GM10248 (cell line): ENCODE measurements at regions not wholly inside any gene's neighbourhood (a gene's known extent, or its start where the extent isn't known, plus 50 kb on each side); places are given as distances from the start of the nearest gene placed in this dataset.

Experiments
- CTCF ChIA-PET: fragments of 300-600 bp; sonication (Branson Sonifier 250); formaldehyde crosslinking; extraction: SDS; loops from one replicate; lab custom pipeline; 2021; ENCODE audit warnings: antibody characterized with exemption; lab: Yijun Ruan, JAX
- POLR2A ChIA-PET: fragments of 350-650 bp; sonication (Branson Sonifier 250); formaldehyde crosslinking; extraction: SDS; loops from one replicate; lab custom pipeline; 2020; ENCODE audit warnings: antibody characterized with exemption; lab: Yijun Ruan, JAX
- DNase-seq: peaks from one replicate; pipeline ENCODE4 v3.0.0; 2012; ENCODE audit errors: extremely low spot score
- TF ChIP-seq, protein P1 (sequence below): IDR thresholded peaks from 2 replicates; pipeline ENCODE4 v1.5.1; 2012; ENCODE audit warnings: mild to moderate bottlenecking, low read depth; ENCODE audit errors: extremely low read depth, missing control alignments, control extremely low read depth

- no peak for DNase-seq
- TF ChIP-seq, protein P1, sequence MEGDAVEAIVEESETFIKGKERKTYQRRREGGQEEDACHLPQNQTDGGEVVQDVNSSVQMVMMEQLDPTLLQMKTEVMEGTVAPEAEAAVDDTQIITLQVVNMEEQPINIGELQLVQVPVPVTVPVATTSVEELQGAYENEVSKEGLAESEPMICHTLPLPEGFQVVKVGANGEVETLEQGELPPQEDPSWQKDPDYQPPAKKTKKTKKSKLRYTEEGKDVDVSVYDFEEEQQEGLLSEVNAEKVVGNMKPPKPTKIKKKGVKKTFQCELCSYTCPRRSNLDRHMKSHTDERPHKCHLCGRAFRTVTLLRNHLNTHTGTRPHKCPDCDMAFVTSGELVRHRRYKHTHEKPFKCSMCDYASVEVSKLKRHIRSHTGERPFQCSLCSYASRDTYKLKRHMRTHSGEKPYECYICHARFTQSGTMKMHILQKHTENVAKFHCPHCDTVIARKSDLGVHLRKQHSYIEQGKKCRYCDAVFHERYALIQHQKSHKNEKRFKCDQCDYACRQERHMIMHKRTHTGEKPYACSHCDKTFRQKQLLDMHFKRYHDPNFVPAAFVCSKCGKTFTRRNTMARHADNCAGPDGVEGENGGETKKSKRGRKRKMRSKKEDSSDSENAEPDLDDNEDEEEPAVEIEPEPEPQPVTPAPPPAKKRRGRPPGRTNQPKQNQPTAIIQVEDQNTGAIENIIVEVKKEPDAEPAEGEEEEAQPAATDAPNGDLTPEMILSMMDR = no peak
- ChIA-PET POLR2A (no interaction called here), CTCF (no interaction called here)
These were observed 321.8 kb downstream of the RPRM start for GRCh38 chr2:153156743-153157142.

DNA sequence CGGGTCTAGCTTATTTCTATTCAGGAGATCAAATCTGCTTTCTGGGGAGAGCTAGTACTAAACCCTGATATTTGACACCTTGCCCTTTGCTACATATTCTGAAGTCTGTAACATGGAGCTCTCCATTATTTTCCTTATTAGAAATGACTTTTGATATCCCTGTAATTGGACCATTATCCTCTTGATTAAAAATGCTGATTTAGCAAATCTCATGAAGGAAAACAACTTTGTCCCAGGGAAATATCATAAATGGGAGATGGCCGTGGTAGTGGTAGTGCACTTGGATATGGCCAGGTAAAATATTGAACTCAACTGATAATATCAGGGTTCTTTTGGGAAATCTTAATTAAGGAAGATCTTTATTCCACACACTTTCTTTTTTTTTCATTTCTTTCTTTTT, 326.5 kb downstream of the RPRM start:
- DNase-seq = no peak
- POLR2A ChIA-PET = no interaction called here
- CTCF ChIA-PET = interaction anchor here (1.8 kb wide), 1 partner anchor 10 kb away, joined by 9 read pairs; no protein-coding TSS in a partner anchor
- TF ChIP-seq, protein P1 = no peak

DNA sequence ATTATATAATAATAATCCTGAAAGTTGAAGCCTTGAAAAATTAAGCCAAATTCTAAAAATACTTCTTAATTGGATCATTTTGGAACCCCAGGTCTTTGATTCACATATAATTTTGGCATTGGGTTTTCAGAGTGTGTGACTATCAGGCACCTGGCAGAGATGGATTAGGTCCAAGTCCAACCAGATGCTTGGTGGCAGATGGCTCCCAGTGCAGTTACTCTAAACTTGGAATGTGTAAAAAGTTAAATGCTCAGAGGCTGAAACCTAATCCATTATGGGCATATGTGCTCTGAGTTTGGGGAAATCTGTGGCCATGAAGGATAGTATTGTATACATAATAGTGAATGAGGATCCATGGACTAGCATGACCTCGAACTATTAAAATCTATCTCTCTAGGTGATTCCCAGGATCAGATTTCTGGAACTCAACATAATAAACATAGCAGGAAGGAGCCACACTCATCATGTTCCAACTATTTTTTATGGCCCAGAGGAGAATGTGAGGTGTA, 333.0 kb downstream of the RPRM start:
- TF ChIP-seq, protein P1 = no peak
- no peak for DNase-seq
- POLR2A ChIA-PET = no interaction called here
- CTCF ChIA-PET = no interaction called here

GRCh38 chr2:153143540-153143939, 335.0 kb downstream of the RPRM start:
- DNase-seq = no peak
- CTCF ChIA-PET = interaction anchor here (1.5 to 2.2 kb wide), 2 partner anchors 11 to 12 kb away, joined by 3 to 5 read pairs; no protein-coding TSS in a partner anchor
- POLR2A ChIA-PET = no interaction called here
- TF ChIP-seq, protein P1 = no peak

DNA sequence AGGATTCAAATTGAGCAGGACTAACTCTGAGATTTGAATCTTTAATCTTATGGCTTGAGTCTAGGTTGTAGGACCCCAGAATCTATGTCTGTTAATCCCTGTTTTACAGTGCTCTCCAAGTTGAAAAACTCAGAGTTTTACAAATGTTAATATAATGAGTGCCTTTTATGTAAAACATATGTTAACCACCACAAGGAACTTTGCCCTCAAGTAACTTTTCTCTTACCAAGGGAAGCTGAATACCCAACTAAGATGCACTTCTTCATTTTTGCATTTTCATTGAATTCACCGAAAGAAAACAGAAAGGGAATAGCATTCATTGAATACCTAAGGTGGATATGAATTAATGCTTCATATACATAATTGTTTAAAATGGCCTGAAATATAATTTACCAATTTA, 338.1 kb downstream of the RPRM start:
- no peak for DNase-seq
- CTCF ChIA-PET = no interaction called here
- TF ChIP-seq, protein P1 = no peak
- POLR2A ChIA-PET = no interaction called here

GRCh38 chr2:153138651-153139375, 339.7 kb downstream of the RPRM start:
- TF ChIP-seq, protein P1 = no peak
- no peak for DNase-seq
- ChIA-PET POLR2A (no interaction called here), CTCF (interaction anchor here (1.0 to 1.3 kb wide), 2 partner anchors 8 to 15 kb away, joined by 3 read pairs; no protein-coding TSS in a partner anchor)
